DOHH2 (cell line): ENCODE measurements at regions not wholly inside any gene's neighbourhood (a gene's known extent, or its start where the extent isn't known, plus 50 kb on each side); places are given as distances from the start of the nearest gene placed in this dataset.

ENCODE experiments used
- H3F3A ChIP-seq: fragments of 200-600 bp; sonication (generic), shearing (Covaris generic); 2 replicates; pipeline ENCODE4 v1.6.0; 2016; ENCODE audit warnings: antibody characterized with exemption, mild to moderate bottlenecking; ENCODE audit not compliant: control insufficient read depth, insufficient read depth
- H3K27ac ChIP-seq: fragments of 200-600 bp; sonication (generic); 2 replicates; pipeline ENCODE4 v1.5.1; 2014; ENCODE audit warnings: low read depth, mild to moderate bottlenecking, low read length, moderate library complexity
- H3K27me3 ChIP-seq: fragments of 200-600 bp; sonication (generic); 2 replicates; pipeline ENCODE4 v1.6.1; 2014; ENCODE audit warnings: mild to moderate bottlenecking, low read length, mixed read lengths; ENCODE audit not compliant: control insufficient read depth
- H3K36me3 ChIP-seq: fragments of 200-600 bp; sonication (generic); 2 replicates; pipeline ENCODE4 v1.6.1; 2014; ENCODE audit warnings: mild to moderate bottlenecking, low read length, moderate library complexity, mixed read lengths; ENCODE audit not compliant: control insufficient read depth
- H3K4me1 ChIP-seq: fragments of 200-600 bp; sonication (generic); 2 replicates; pipeline ENCODE4 v1.6.1; 2014; ENCODE audit warnings: mild to moderate bottlenecking, low read length, mixed read lengths; ENCODE audit not compliant: control insufficient read depth
- H3K4me2 ChIP-seq: fragments of 200-600 bp; sonication (generic); 2 replicates; pipeline ENCODE4 v1.6.0; 2014; ENCODE audit warnings: mild to moderate bottlenecking, low read length, moderate library complexity
- H3K4me3 ChIP-seq: fragments of 200-600 bp; sonication (generic); 2 replicates; pipeline ENCODE4 v1.5.1; 2014; ENCODE audit warnings: mild to moderate bottlenecking, low read length, mixed read lengths
- H3K79me2 ChIP-seq: fragments of 200-600 bp; sonication (generic); 2 replicates; pipeline ENCODE4 v1.6.1; 2014; ENCODE audit warnings: mild to moderate bottlenecking, low read length, mixed read lengths; ENCODE audit not compliant: control insufficient read depth
- H3K9me2 ChIP-seq: fragments of 200-600 bp; sonication (generic); replicated peaks from 2 replicates; pipeline ENCODE4 v1.6.1; 2014; ENCODE audit warnings: mild to moderate bottlenecking, low read length, mixed read lengths; ENCODE audit not compliant: control insufficient read depth
- H3K9me3 ChIP-seq: fragments of 200-600 bp; sonication (generic); 2 replicates; pipeline ENCODE4 v1.6.1; 2014; ENCODE audit warnings: antibody characterized with exemption, low read length, mixed read lengths; ENCODE audit not compliant: control insufficient read depth, insufficient read depth
- H4K20me1 ChIP-seq: fragments of 200-600 bp; sonication (generic); 2 replicates; pipeline ENCODE4 v1.6.0; 2014; ENCODE audit warnings: low read depth, mild to moderate bottlenecking, antibody characterized with exemption, low read length, moderate library complexity; ENCODE audit not compliant: control insufficient read depth, insufficient read depth
- EZH2phosphoT487 ChIP-seq: fragments of 200-600 bp; sonication (generic); IDR thresholded peaks from 2 replicates; pipeline ENCODE4 v1.6.1; 2017; ENCODE audit warnings: borderline replicate concordance, mild to moderate bottlenecking, antibody characterized with exemption, low read length, moderate library complexity, mixed read lengths
- TF ChIP-seq, protein P1 (sequence below): fragments of 200-600 bp; sonication (generic); IDR thresholded peaks from one replicate; pipeline ENCODE4 v1.5.1; 2014; ENCODE audit warnings: antibody characterized with exemption, mild to moderate bottlenecking, low read depth, low read length; ENCODE audit not compliant: poor library complexity, severe bottlenecking

DNA sequence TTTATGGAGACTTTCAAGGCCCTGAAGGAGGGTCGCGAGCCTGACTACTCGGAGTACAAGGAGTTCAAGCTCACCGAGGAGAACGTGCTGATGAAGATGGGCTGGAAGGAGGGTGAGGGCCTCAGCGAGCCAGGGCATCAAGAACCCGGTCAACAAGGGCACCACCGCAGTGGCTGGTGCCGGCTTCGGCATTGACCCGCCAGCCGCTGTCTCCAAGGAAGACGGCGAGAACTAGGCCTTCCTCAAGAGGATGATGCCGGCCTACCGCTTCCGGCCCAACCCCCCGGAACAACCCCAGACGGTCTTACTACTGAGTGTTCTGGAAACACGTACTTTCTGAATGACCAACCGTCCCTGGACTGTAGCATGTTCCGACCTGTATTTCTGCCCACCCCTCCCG lies 169.2 kb downstream of the HINT1 start:
- no peaks in the 10 kb centered on the region for H4K20me1 ChIP-seq
- no peaks in the 10 kb centered on the region for H3K9me3 ChIP-seq
- H3F3A ChIP-seq = no peaks in the 10 kb centered on the region
- H3K79me2 ChIP-seq = no peaks in the 10 kb centered on the region
- H3K4me2 ChIP-seq = no peak overlapping the region
- no peak overlapping the region for H3K27ac ChIP-seq
- no peaks in the 10 kb centered on the region for H3K4me1 ChIP-seq
- TF ChIP-seq, protein P1, sequence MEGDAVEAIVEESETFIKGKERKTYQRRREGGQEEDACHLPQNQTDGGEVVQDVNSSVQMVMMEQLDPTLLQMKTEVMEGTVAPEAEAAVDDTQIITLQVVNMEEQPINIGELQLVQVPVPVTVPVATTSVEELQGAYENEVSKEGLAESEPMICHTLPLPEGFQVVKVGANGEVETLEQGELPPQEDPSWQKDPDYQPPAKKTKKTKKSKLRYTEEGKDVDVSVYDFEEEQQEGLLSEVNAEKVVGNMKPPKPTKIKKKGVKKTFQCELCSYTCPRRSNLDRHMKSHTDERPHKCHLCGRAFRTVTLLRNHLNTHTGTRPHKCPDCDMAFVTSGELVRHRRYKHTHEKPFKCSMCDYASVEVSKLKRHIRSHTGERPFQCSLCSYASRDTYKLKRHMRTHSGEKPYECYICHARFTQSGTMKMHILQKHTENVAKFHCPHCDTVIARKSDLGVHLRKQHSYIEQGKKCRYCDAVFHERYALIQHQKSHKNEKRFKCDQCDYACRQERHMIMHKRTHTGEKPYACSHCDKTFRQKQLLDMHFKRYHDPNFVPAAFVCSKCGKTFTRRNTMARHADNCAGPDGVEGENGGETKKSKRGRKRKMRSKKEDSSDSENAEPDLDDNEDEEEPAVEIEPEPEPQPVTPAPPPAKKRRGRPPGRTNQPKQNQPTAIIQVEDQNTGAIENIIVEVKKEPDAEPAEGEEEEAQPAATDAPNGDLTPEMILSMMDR = no peak
- H3K9me2 ChIP-seq = no peaks in the 10 kb centered on the region
- no peak overlapping the region for H3K4me3 ChIP-seq
- no peaks in the 10 kb centered on the region for H3K27me3 ChIP-seq
- H3K36me3 ChIP-seq = no peaks in the 10 kb centered on the region

DNA sequence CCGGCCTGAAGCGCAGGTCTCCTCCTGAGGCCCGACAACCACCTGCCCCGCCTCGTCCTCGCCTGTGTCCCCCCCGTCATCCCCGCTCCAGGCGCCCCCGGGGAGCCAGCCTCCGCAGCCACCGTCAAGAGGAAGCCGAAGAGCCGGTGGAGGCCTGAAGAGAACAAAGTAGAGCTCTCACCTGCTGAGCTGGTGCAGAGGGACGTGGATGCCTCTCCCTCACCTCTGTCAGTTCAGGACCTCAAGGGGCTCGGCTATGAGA lies 169.9 kb downstream of the HINT1 start:
- Histone ChIP-seq H3K4me2 (no peak overlapping the region), H3K79me2 (no peaks in the 10 kb centered on the region), H3K4me3 (no peak overlapping the region), H3K9me2 (no peaks in the 10 kb centered on the region), H4K20me1 (no peaks in the 10 kb centered on the region), H3K36me3 (no peaks in the 10 kb centered on the region), H3K9me3 (no peaks in the 10 kb centered on the region), H3K27me3 (no peaks in the 10 kb centered on the region), H3F3A (no peaks in the 10 kb centered on the region), H3K27ac (no peak overlapping the region), H3K4me1 (no peaks in the 10 kb centered on the region)
- TF ChIP-seq, protein P1 = no peak
- TF ChIP-seq EZH2phosphoT487 = no peak

DNA sequence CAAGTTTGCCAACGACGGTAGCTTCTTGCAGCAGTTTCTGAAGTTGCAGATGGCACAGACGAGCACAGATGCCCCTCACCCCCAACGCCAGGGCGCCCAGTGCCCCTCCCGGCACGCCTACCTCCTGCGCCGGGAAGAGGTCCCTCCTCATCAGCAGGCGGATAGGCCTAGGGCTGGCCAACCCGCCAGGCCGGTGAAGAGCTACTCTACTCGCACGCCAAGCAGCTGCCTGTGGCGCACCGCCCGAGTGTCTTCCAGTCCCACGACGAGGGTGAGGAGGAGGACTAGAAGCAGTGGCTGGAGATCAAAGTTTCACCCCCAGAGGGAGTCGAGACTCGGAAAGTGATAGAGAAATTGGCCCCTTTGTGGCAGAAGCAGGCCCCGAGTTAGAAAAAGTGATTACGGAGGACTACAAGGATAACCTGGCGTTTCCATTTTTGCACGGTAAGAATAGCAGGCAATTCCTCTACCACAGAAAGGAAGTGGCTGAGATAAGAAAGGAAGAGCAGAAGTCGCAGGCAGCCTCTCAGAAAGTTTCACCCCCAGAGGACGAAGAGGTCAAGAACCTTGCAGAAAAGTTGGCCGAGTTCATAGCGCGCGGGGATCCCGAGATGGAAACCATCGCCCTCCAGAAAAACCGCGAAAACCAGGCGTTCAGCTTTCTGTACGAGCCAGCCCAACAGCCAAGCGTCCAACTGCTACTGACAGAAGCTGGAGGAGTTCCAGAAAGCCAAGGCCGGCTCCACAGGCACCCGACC lies 170.4 kb downstream of the HINT1 start:
- Histone ChIP-seq H3K9me3 (no peaks in the 10 kb centered on the region), H3K4me2 (no peak overlapping the region), H3K4me3 (no peak overlapping the region), H3K9me2 (no peaks in the 10 kb centered on the region), H3K4me1 (no peaks in the 10 kb centered on the region), H4K20me1 (no peaks in the 10 kb centered on the region), H3K27ac (no peak overlapping the region), H3K79me2 (no peaks in the 10 kb centered on the region), H3F3A (no peaks in the 10 kb centered on the region), H3K27me3 (no peaks in the 10 kb centered on the region), H3K36me3 (no peaks in the 10 kb centered on the region)
- TF ChIP-seq EZH2phosphoT487 = no peak
- TF ChIP-seq, protein P1 = no peak
